ENCODE measurements at regions not wholly inside any gene's neighbourhood (a gene's known extent, or its start where the extent isn't known, plus 50 kb on each side); places are given as distances from the start of the nearest gene placed in this dataset.

DNA sequence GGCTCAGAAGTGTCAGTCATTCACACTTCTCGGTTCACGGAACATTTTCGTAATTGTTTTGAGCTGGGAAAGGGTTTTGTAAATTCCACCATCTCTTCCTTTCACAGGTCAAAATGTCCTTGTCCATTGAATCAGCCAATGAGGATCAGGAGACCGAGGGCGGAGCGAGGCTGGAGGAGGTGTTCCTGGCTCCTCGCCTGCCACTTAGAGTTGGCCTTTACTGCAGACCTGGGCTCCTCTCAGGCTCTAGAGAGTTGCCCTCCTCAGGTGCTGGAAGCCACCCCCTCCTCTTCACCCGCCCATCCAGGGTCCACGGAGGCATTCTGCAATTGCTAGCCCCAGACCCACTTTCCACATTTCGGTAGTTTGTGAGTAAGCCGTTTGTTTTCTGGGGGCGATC is 370.4 kb downstream of the IRS2 start:
- no peaks in the 10 kb centered on the region for H3K36me3 ChIP-seq (ENCODE audit: control insufficient read depth, insufficient read depth, low read length)
- H3K4me3 ChIP-seq (ENCODE audit: low read depth, low read length) = no peak overlapping the region
- TF ChIP-seq CTCF (IDR thresholded peaks at IDR 0.05; ENCODE audit: insufficient read depth, low read length, poor library complexity, severe bottlenecking) = no peak
- no peaks in the 10 kb centered on the region for H3K27me3 ChIP-seq (ENCODE audit: control insufficient read depth, insufficient read depth, low read length)
- no peak for DNase-seq (ENCODE audit: low read depth)

DNA sequence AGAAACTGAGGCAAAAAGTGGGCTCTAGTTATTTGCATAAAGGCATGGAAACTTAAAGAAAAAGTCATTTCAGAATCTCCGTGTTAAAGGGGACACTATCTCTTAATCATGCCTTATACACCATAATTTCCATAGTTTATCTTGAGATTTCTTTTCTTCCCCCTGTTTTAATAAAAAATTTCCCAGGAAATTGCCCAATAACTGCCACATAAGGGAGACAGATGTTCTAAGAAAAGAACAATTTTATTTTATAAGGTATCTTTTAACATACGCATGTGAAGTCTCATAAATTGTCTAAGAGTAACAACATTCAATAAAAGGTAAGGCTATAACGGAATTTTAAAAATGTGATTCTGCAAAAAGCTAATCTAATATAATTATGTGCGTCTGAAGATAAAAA is 371.3 kb downstream of the IRS2 start:
- no peaks in the 10 kb centered on the region for H3K27me3 ChIP-seq (ENCODE audit: control insufficient read depth, insufficient read depth, low read length)
- TF ChIP-seq CTCF (IDR thresholded peaks at IDR 0.05; ENCODE audit: insufficient read depth, low read length, poor library complexity, severe bottlenecking) = no peak
- H3K4me3 ChIP-seq (ENCODE audit: low read depth, low read length) = no peak overlapping the region
- no peaks in the 10 kb centered on the region for H3K36me3 ChIP-seq (ENCODE audit: control insufficient read depth, insufficient read depth, low read length)
- DNase-seq (ENCODE audit: low read depth) = no peak

GRCh38 chr13:109412283-109412901 is 374.0 kb downstream of the IRS2 start:
- Histone ChIP-seq H3K27me3 (ENCODE audit: control insufficient read depth, insufficient read depth, low read length) (no peaks in the 10 kb centered on the region), H3K4me3 (ENCODE audit: low read depth, low read length) (no peak overlapping the region), H3K36me3 (ENCODE audit: control insufficient read depth, insufficient read depth, low read length) (no peaks in the 10 kb centered on the region)
- no peak for TF ChIP-seq CTCF (IDR thresholded peaks at IDR 0.05; ENCODE audit: insufficient read depth, low read length, poor library complexity, severe bottlenecking)
- DNase-seq (ENCODE audit: low read depth) = peak; percentile 16

DNA sequence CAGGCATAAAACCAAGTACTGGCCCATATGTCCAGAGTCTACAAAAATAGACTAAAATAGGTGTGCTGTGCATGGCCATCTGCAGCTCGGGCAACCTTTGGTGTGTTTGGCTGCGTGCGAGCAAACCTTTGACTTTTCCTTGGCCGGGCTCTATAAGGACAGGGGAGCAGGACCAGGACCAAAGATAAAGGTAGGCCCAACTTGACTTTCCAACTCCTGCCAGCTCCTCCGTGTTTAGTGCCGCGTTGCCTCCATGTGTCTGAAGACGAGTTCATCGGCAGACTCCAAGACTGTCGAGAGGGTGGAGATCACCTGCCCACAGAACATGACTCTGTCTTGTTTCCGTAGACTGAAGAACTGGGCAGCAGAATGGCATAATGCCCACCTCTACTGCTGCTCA is 375.5 kb downstream of the IRS2 start:
- TF ChIP-seq CTCF (IDR thresholded peaks at IDR 0.05; ENCODE audit: insufficient read depth, low read length, poor library complexity, severe bottlenecking) = no peak
- Histone ChIP-seq H3K4me3 (ENCODE audit: low read depth, low read length) (no peak overlapping the region), H3K27me3 (ENCODE audit: control insufficient read depth, insufficient read depth, low read length) (no peaks in the 10 kb centered on the region), H3K36me3 (ENCODE audit: control insufficient read depth, insufficient read depth, low read length) (no peaks in the 10 kb centered on the region)
- DNase-seq (ENCODE audit: low read depth) = no peak

DNA sequence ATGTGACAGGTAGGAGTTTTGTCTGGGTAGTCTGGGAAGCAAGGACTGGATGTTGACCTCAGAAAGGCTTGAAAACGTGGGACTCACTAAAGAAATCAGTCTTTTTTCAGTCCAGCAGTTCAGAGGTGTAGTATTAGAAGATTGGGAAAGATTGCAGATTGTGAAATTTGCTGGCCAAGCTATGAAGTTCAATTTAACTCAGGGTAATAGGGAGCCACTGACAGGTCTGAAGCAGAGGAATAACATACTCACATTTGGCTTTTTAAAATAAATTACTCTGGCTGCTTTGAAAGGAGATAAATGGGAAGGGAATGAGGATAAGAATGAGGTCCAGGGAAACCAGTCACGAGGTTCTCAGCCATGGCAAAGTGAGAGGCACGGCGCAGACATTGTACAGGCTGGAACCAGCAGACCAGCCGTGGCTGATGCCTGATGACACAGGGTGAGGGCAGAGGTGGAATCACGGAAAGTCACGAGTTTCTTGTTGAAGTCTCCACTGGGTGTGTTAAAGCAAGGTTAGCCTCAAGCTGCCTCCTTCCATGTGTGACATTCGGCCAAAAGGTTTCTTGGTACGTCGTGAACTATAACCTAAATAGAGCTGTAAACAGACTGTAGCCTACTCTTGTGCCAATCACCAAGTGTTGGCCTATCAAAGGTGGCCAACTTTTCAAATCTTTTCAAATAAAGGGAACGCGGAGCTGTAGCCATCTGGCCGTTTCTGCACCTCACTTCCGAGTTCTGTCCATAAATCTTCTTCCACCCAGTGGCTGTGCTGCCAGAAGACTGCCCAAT is 377.6 kb downstream of the IRS2 start:
- DNase-seq (ENCODE audit: low read depth) = no peak
- TF ChIP-seq CTCF (IDR thresholded peaks at IDR 0.05; ENCODE audit: insufficient read depth, low read length, poor library complexity, severe bottlenecking) = no peak
- H3K4me3 ChIP-seq (ENCODE audit: low read depth, low read length) = no peak overlapping the region
- H3K27me3 ChIP-seq (ENCODE audit: control insufficient read depth, insufficient read depth, low read length) = no peaks in the 10 kb centered on the region
- no peaks in the 10 kb centered on the region for H3K36me3 ChIP-seq (ENCODE audit: control insufficient read depth, insufficient read depth, low read length)
